Mesenchymal stem cell (in vitro differentiated cells and primary cell): ENCODE measurements at regions not wholly inside any gene's neighbourhood (a gene's known extent, or its start where the extent isn't known, plus 50 kb on each side); places are given as distances from the start of the nearest gene placed in this dataset.

Experiments used
- DNase-seq: peaks from one replicate; pipeline ENCODE4 v3.0.0-alpha.2; 2013
- H2AFZ ChIP-seq: one replicate; pipeline ENCODE4 v1.6.1; 2013; ENCODE audit warnings: low read depth, mild to moderate bottlenecking, control low read depth, inconsistent platforms, low read length, moderate library complexity
- H2AK5ac ChIP-seq: 2 replicates; pipeline ENCODE4 v1.6.1; 2013; ENCODE audit warnings: low read length, moderate library complexity, mild to moderate bottlenecking, inconsistent platforms; ENCODE audit not compliant: severe bottlenecking
- H2BK120ac ChIP-seq: one replicate; pipeline ENCODE4 v1.6.1; 2013; ENCODE audit warnings: low read depth, mild to moderate bottlenecking, inconsistent platforms, low read length, moderate library complexity
- H2BK12ac ChIP-seq, 2 experiments: one replicate each; pipeline ENCODE4 v1.6.1; 2013; ENCODE audit warnings: inconsistent platforms in 2 of 2, low read length in 2 of 2, mild to moderate bottlenecking in 2 of 2, moderate library complexity in 2 of 2, control low read depth in 1 of 2
- H2BK15ac ChIP-seq: one replicate; pipeline ENCODE4 v1.6.1; 2013; ENCODE audit warnings: mild to moderate bottlenecking, low read depth, inconsistent platforms; ENCODE audit not compliant: poor library complexity, severe bottlenecking
- H2BK5ac ChIP-seq: 2 replicates; pipeline ENCODE4 v1.6.1; 2013; ENCODE audit warnings: low read depth, mild to moderate bottlenecking, low read length, control low read depth, inconsistent platforms; ENCODE audit not compliant: poor library complexity, severe bottlenecking
- H3K14ac ChIP-seq, 2 experiments: one replicate each; pipeline ENCODE4 v1.6.1; 2013; ENCODE audit warnings: inconsistent platforms in 2 of 2, low read length in 2 of 2, control low read depth in 1 of 2, mild to moderate bottlenecking in 1 of 2, moderate library complexity in 1 of 2
- H3K18ac ChIP-seq, 2 experiments: one replicate each; pipeline ENCODE4 v1.6.1; 2013; ENCODE audit warnings: inconsistent platforms in 2 of 2, low read length in 2 of 2, control low read depth in 1 of 2, low read depth in 1 of 2, mild to moderate bottlenecking in 1 of 2
- H3K23ac ChIP-seq, 2 experiments: one replicate each; pipeline ENCODE4 v1.6.1; 2013; ENCODE audit warnings: inconsistent platforms in 2 of 2, low read length in 2 of 2, mild to moderate bottlenecking in 2 of 2, moderate library complexity in 2 of 2, control low read depth in 1 of 2
- H3K27ac ChIP-seq: 2 replicates; pipeline ENCODE4 v1.5.1; 2013; ENCODE audit warnings: mild to moderate bottlenecking, moderate library complexity, low read length, control low read depth, inconsistent platforms; ENCODE audit not compliant: poor library complexity, severe bottlenecking
- H3K27me3 ChIP-seq, 2 experiments: 2 replicates each; pipeline versions ENCODE4 v1.6.1 to v1.7.0; 2013; ENCODE audit warnings: low read length in 2 of 2, mild to moderate bottlenecking in 2 of 2, moderate library complexity in 2 of 2, control low read depth in 1 of 2, inconsistent platforms in 1 of 2; ENCODE audit not compliant: control insufficient read depth in 1 of 2, insufficient read depth in 1 of 2
- H3K36me3 ChIP-seq, 2 experiments: 2 replicates each; pipeline versions ENCODE4 v1.6.1 to v1.7.0; 2013; ENCODE audit warnings: low read length in 2 of 2, control low read depth in 1 of 2, inconsistent platforms in 1 of 2, low read depth in 1 of 2, mild to moderate bottlenecking in 1 of 2; ENCODE audit not compliant: insufficient read depth in 2 of 2, control insufficient read depth in 1 of 2
- H3K4ac ChIP-seq, 2 experiments: one replicate each; pipeline ENCODE4 v1.6.1; 2013; ENCODE audit warnings: inconsistent platforms in 2 of 2, low read length in 2 of 2, mild to moderate bottlenecking in 2 of 2, moderate library complexity in 2 of 2, control low read depth in 1 of 2, low read depth in 1 of 2
- H3K4me1 ChIP-seq: 2 replicates; pipeline ENCODE4 v1.6.1; 2013; ENCODE audit warnings: low read depth, low read length, control low read depth; ENCODE audit not compliant: control insufficient read depth, insufficient read depth
- H3K4me2 ChIP-seq: 2 replicates; pipeline ENCODE4 v1.6.1; 2013; ENCODE audit warnings: low read length, mild to moderate bottlenecking, inconsistent platforms; ENCODE audit not compliant: poor library complexity, severe bottlenecking
- H3K4me3 ChIP-seq, 2 experiments: 2 replicates each; pipeline versions ENCODE4 v1.5.1 to v1.7.0; 2013; ENCODE audit warnings: low read length in 2 of 2, mild to moderate bottlenecking in 2 of 2, control low read depth in 1 of 2, low read depth in 1 of 2; ENCODE audit not compliant: insufficient read depth in 1 of 2
- H3K79me1 ChIP-seq: replicated peaks from 2 replicates; pipeline ENCODE4 v1.6.1; 2013; ENCODE audit warnings: mild to moderate bottlenecking, control low read depth, low read length, inconsistent platforms; ENCODE audit not compliant: poor library complexity, severe bottlenecking
- H3K9ac ChIP-seq: 2 replicates; pipeline ENCODE4 v1.7.0; 2013; ENCODE audit warnings: mild to moderate bottlenecking, low read length, moderate library complexity
- H3K9me3 ChIP-seq: 2 replicates; pipeline ENCODE4 v1.7.0; 2013; ENCODE audit warnings: mild to moderate bottlenecking, low read length; ENCODE audit not compliant: control insufficient read depth
- H4K8ac ChIP-seq: one replicate; pipeline ENCODE4 v1.6.1; 2013; ENCODE audit warnings: inconsistent platforms, mild to moderate bottlenecking, low read length, moderate library complexity
- H4K91ac ChIP-seq: one replicate; pipeline ENCODE4 v1.6.1; 2013; ENCODE audit warnings: mild to moderate bottlenecking, low read length, inconsistent platforms
- WGBS: methylation state at CpG from one replicate; pipeline ENCODE4 v1.1.7; 2013; ENCODE audit warnings: mixed read lengths; 5-methylcytosine and 5-hydroxymethylcytosine counted together

DNA sequence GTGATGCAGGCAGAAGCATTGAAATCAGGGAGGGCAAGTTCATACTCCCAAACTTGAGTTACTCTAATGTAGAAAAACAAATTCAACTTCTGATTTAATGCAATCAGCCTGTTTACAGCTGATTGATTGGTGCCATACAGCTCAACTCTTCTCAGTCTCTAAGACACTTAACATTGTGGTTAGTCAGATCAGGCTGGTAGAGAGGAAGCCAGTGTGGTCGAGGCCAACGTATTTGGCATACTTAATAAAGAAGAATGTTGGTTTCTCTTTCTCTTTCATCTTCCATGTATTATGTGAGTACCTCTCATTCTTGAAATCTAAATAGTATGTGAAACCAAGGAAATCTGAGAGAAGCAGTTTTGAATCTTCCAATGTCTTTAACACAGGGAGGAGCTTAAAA lies 255.0 kb upstream of the SLITRK1 start:
- Histone ChIP-seq H3K9ac (no peak overlapping the region), H3K9me3 (no peaks in the 10 kb centered on the region), H3K23ac (no peak overlapping the region), H2AK5ac (no peak overlapping the region), H2BK15ac (no peak overlapping the region), H3K18ac (no peak overlapping the region), H3K27me3 (no peaks in the 10 kb centered on the region), H3K4me1 (no peaks in the 10 kb centered on the region), H2BK5ac (no peak overlapping the region), H2BK120ac (no peak overlapping the region), H3K27ac (no peak overlapping the region), H3K14ac (no peak overlapping the region), H3K4ac (no peak overlapping the region), H2AFZ (no peak overlapping the region), H3K36me3 (no peaks in the 10 kb centered on the region), H2BK12ac (no peak overlapping the region), H3K79me1 (no peaks in the 10 kb centered on the region), H4K8ac (no peak overlapping the region), H3K4me3 (no peak overlapping the region), H3K4me2 (no peak overlapping the region), H4K91ac (no peak overlapping the region)
- DNase-seq, result peak; percentile 28
- WGBS, result no CpG with 5 or more reads among the region's 2 CpGs

GRCh38 chr13:84136582-84136981 lies 254.3 kb upstream of the SLITRK1 start:
- H4K91ac ChIP-seq, result no peak overlapping the region
- no peaks in the 10 kb centered on the region for H3K9me3 ChIP-seq
- H3K79me1 ChIP-seq, result no peaks in the 10 kb centered on the region
- DNase-seq, result no peak
- no peak overlapping the region for H3K4ac ChIP-seq
- H3K4me2 ChIP-seq, result no peak overlapping the region
- H3K4me3 ChIP-seq, result no peak overlapping the region
- H3K14ac ChIP-seq, result no peak overlapping the region
- H2BK5ac ChIP-seq, result no peak overlapping the region
- no peak overlapping the region for H3K9ac ChIP-seq
- no peaks in the 10 kb centered on the region for H3K36me3 ChIP-seq
- H3K18ac ChIP-seq, result no peak overlapping the region
- no peak overlapping the region for H3K27ac ChIP-seq
- no peaks in the 10 kb centered on the region for H3K4me1 ChIP-seq
- WGBS, result 56% methylated on average over 1 of the region's 1 CpG
- no peak overlapping the region for H2BK12ac ChIP-seq
- no peak overlapping the region for H4K8ac ChIP-seq
- no peak overlapping the region for H2AFZ ChIP-seq
- H3K27me3 ChIP-seq, result no peaks in the 10 kb centered on the region
- H2BK120ac ChIP-seq, result no peak overlapping the region
- no peak overlapping the region for H3K23ac ChIP-seq
- no peak overlapping the region for H2BK15ac ChIP-seq
- H2AK5ac ChIP-seq, result no peak overlapping the region

- H3K4ac ChIP-seq, result no peak overlapping the region
- no peak overlapping the region for H3K23ac ChIP-seq
- no peak for DNase-seq
- no peak overlapping the region for H3K27ac ChIP-seq
- no peak overlapping the region for H2BK12ac ChIP-seq
- peaks cover 0 to 3% of the 10 kb centered on the region in 2 experiments for H3K36me3 ChIP-seq
- H3K4me1 ChIP-seq, result no peaks in the 10 kb centered on the region
- no peak overlapping the region for H3K4me2 ChIP-seq
- no peak overlapping the region for H3K4me3 ChIP-seq
- H3K18ac ChIP-seq, result no peak overlapping the region
- no peak overlapping the region for H2AFZ ChIP-seq
- H2BK5ac ChIP-seq, result no peak overlapping the region
- H3K9ac ChIP-seq, result no peak overlapping the region
- H3K27me3 ChIP-seq, result no peaks in the 10 kb centered on the region
- H3K14ac ChIP-seq, result no peak overlapping the region
- no peaks in the 10 kb centered on the region for H3K9me3 ChIP-seq
- H2AK5ac ChIP-seq, result no peak overlapping the region
- H3K79me1 ChIP-seq, result no peaks in the 10 kb centered on the region
- no peak overlapping the region for H2BK15ac ChIP-seq
- H2BK120ac ChIP-seq, result no peak overlapping the region
- H4K8ac ChIP-seq, result no peak overlapping the region
- H4K91ac ChIP-seq, result no peak overlapping the region
These were observed 250.2 kb upstream of the SLITRK1 start for GRCh38 chr13:84132491-84132890.

- no peak overlapping the region for H3K4ac ChIP-seq
- no peak overlapping the region for H3K9ac ChIP-seq
- H2AK5ac ChIP-seq, result no peak overlapping the region
- H2BK15ac ChIP-seq, result no peak overlapping the region
- 90% methylated on average over 3 of the region's 7 CpGs for WGBS
- no peak overlapping the region for H3K14ac ChIP-seq
- H2AFZ ChIP-seq, result no peak overlapping the region
- H3K36me3 ChIP-seq, result peaks cover 0 to 3% of the 10 kb centered on the region in 2 experiments
- H3K9me3 ChIP-seq, result no peaks in the 10 kb centered on the region
- no peaks in the 10 kb centered on the region for H3K79me1 ChIP-seq
- H2BK120ac ChIP-seq, result no peak overlapping the region
- H2BK5ac ChIP-seq, result no peak overlapping the region
- no peak overlapping the region for H4K8ac ChIP-seq
- H3K27ac ChIP-seq, result no peak overlapping the region
- no peak overlapping the region for H3K4me2 ChIP-seq
- no peak overlapping the region for H2BK12ac ChIP-seq
- no peak overlapping the region for H3K23ac ChIP-seq
- no peak for DNase-seq
- H3K18ac ChIP-seq, result no peak overlapping the region
- H3K27me3 ChIP-seq, result no peaks in the 10 kb centered on the region
- H3K4me3 ChIP-seq, result no peak overlapping the region
- no peak overlapping the region for H4K91ac ChIP-seq
- peaks cover 3% of the 10 kb centered on the region for H3K4me1 ChIP-seq
These were observed 249.0 kb upstream of the SLITRK1 start for GRCh38 chr13:84131249-84131648.
